RWPE2 (cell line): ENCODE measurements at regions not wholly inside any gene's neighbourhood (a gene's known extent, or its start where the extent isn't known, plus 50 kb on each side); places are given as distances from the start of the nearest gene placed in this dataset.

ENCODE experiments used
- ATAC-seq: fragments of 200-7000 bp; cut with Tn5 transposase; 3 replicates; pipeline ENCODE4 v1.9.1; 2021; ENCODE audit warnings: low read depth
- DNase-seq: peaks from one replicate; pipeline ENCODE4 v3.0.0-alpha.2; 2020; ENCODE audit warnings: low spot score
- H3K27ac ChIP-seq: fragments of 450-650 bp; 2 replicates; pipeline ENCODE4 v1.5.1; 2017; ENCODE audit warnings: mild to moderate bottlenecking; ENCODE audit not compliant: poor library complexity, severe bottlenecking
- H3K27me3 ChIP-seq: fragments of 250-450 bp; sonication (Bioruptor Pico); 2 replicates; pipeline ENCODE4 v1.5.1; 2021; ENCODE audit warnings: mild to moderate bottlenecking, moderate library complexity; ENCODE audit not compliant: insufficient read depth, poor library complexity, severe bottlenecking
- H3K36me3 ChIP-seq: fragments of 250-450 bp; sonication (Bioruptor Pico); 2 replicates; pipeline ENCODE4 v1.5.1; 2020; ENCODE audit warnings: low read depth, mild to moderate bottlenecking, moderate library complexity
- H3K4me1 ChIP-seq: fragments of 250-450 bp; sonication (Bioruptor Pico); 2 replicates; pipeline ENCODE4 v1.5.1; 2021; ENCODE audit warnings: mild to moderate bottlenecking, moderate library complexity; ENCODE audit not compliant: insufficient read depth, poor library complexity, severe bottlenecking
- H3K4me3 ChIP-seq: fragments of 250-450 bp; sonication (Bioruptor Pico); 2 replicates; pipeline ENCODE4 v1.5.1; 2021; ENCODE audit warnings: mild to moderate bottlenecking, moderate library complexity; ENCODE audit not compliant: severe bottlenecking
- H3K9me3 ChIP-seq: fragments of 250-450 bp; sonication (Bioruptor Pico); 2 replicates; pipeline ENCODE4 v1.5.1; 2021; ENCODE audit warnings: mild to moderate bottlenecking, moderate library complexity; ENCODE audit not compliant: severe bottlenecking
- TF ChIP-seq, protein P1 (sequence below): fragments of 450-650 bp; IDR thresholded peaks from one replicate; pipeline ENCODE4 v1.5.1; 2017; ENCODE audit warnings: mild to moderate bottlenecking, moderate library complexity; ENCODE audit not compliant: poor library complexity, severe bottlenecking

GRCh38 chr1:177432897-177433296 lies 262.1 kb downstream of the BRINP2 start:
- ATAC-seq (no peak; the same call in 2 of the 3 replicates), DNase-seq (no peak)
- no peaks in the 10 kb centered on the region for H3K36me3 ChIP-seq
- no peaks in the 10 kb centered on the region for H3K9me3 ChIP-seq
- H3K27ac ChIP-seq, result no peak overlapping the region
- H3K27me3 ChIP-seq, result no peaks in the 10 kb centered on the region
- TF ChIP-seq, protein P1, sequence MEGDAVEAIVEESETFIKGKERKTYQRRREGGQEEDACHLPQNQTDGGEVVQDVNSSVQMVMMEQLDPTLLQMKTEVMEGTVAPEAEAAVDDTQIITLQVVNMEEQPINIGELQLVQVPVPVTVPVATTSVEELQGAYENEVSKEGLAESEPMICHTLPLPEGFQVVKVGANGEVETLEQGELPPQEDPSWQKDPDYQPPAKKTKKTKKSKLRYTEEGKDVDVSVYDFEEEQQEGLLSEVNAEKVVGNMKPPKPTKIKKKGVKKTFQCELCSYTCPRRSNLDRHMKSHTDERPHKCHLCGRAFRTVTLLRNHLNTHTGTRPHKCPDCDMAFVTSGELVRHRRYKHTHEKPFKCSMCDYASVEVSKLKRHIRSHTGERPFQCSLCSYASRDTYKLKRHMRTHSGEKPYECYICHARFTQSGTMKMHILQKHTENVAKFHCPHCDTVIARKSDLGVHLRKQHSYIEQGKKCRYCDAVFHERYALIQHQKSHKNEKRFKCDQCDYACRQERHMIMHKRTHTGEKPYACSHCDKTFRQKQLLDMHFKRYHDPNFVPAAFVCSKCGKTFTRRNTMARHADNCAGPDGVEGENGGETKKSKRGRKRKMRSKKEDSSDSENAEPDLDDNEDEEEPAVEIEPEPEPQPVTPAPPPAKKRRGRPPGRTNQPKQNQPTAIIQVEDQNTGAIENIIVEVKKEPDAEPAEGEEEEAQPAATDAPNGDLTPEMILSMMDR, result peak; percentile 25
- H3K4me1 ChIP-seq, result no peaks in the 10 kb centered on the region
- H3K4me3 ChIP-seq, result no peak overlapping the region

- Histone ChIP-seq H3K4me3 (no peak overlapping the region), H3K9me3 (no peaks in the 10 kb centered on the region), H3K27me3 (no peaks in the 10 kb centered on the region), H3K27ac (no peak overlapping the region), H3K36me3 (no peaks in the 10 kb centered on the region), H3K4me1 (no peaks in the 10 kb centered on the region)
- DNase-seq (no peak), ATAC-seq (no peak)
- TF ChIP-seq, protein P1, result no peak
These were observed 260.4 kb downstream of the BRINP2 start for GRCh38 chr1:177431123-177431522.

DNA sequence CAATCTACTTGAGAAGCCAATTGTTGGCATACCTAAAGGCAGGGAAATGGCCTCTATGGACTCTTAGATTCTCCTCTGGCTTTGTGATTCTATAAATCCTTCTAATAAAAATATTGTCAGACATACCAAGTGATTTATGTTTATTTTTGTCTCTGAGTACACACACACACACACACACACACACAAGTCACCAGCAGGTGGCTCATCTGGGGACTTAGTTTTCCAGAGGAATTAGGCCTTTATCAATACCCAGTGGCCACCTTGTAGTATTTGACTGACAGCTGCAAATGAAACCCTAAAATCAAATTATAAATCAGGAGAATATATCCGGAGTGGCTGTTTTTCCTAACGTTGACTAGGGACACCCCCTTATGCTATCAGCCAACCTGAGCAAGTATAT lies 258.5 kb downstream of the BRINP2 start:
- Histone ChIP-seq H3K4me3 (no peak overlapping the region), H3K9me3 (no peaks in the 10 kb centered on the region), H3K27ac (no peak overlapping the region), H3K27me3 (no peaks in the 10 kb centered on the region), H3K36me3 (no peaks in the 10 kb centered on the region), H3K4me1 (no peaks in the 10 kb centered on the region)
- TF ChIP-seq, protein P1, result no peak
- no peak for ATAC-seq
- DNase-seq, result no peak

DNA sequence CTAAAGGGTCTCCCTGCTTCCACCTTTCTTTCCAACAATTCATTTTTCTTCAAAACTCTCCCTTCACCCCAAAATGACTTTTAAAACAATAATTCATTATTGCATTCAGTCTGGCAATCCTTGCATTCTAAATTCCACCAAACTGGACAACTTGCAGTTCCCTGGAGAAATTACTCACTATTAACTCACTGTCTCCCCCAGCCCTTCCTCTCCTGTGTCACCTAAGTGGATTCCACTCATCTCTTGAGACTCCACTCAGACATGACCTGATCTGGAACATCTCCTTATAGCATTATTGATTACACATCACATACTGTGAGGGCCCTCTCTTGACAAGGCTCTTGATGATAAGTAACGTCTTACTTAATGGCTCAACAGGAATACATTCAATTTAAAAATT lies 257.1 kb downstream of the BRINP2 start:
- ATAC-seq (no peak), DNase-seq (no peak)
- Histone ChIP-seq H3K36me3 (no peaks in the 10 kb centered on the region), H3K4me1 (no peaks in the 10 kb centered on the region), H3K4me3 (no peak overlapping the region), H3K27me3 (no peaks in the 10 kb centered on the region), H3K27ac (no peak overlapping the region), H3K9me3 (no peaks in the 10 kb centered on the region)
- TF ChIP-seq, protein P1, result no peak

- Histone ChIP-seq H3K9me3 (no peaks in the 10 kb centered on the region), H3K27me3 (no peaks in the 10 kb centered on the region), H3K36me3 (no peaks in the 10 kb centered on the region), H3K4me3 (no peak overlapping the region), H3K4me1 (no peaks in the 10 kb centered on the region), H3K27ac (no peak overlapping the region)
- TF ChIP-seq, protein P1, result no peak
- ATAC-seq (no peak), DNase-seq (no peak)
These were observed 255.7 kb downstream of the BRINP2 start for GRCh38 chr1:177426497-177426896.
